ENCODE measurements at regions not wholly inside any gene's neighbourhood (a gene's known extent, or its start where the extent isn't known, plus 50 kb on each side); places are given as distances from the start of the nearest gene placed in this dataset.
"Not testable (repeated sequence)": the region's sequence is repeated elsewhere in the genome, so short reads cannot be mapped to it uniquely, and the experiment has no call there.

DNA sequence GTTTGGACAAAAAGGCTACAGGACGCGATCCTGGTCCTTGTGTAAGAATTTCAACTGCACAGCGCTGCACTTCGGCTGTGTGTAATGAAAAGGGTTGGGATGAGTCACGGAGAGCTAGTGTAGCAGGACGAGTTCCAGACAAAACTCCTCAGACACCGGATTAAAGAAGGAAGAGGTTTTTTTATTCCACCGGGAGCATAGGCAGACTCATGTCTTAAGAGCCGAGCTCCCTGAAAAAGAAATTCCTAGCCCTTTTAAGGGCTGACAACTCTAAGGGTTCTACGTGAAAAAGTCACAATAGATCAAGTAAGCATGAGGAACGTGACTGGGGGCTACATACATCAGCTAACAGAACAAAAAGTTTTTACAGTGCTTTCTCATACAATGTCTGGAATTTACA, 54.8 kb upstream of the FAM90A1 start:
- not testable (repeated sequence) for H3K4me2 ChIP-seq, H3K36me3 Mint-ChIP-seq

DNA sequence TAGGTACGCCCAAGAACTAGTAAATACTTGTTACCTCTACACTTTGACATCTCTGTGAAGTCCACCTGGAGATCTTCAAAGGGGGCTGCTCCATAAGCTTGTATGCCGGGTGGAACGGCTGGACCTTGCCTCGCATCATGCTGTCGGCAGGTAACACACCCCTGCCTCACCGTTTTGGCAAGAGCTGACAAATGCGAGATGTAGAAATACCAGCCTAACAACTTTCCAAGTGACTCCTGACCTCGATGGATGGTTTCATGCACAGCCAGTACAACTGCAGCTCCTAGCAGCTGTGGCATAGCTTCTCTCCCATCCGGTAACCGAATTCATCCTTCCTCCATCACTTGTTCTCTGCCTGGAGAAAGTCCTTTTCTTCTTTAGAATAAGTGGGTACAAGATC, 58.3 kb upstream of the FAM90A1 start:
- not testable (repeated sequence) for H2AFZ ChIP-seq (replicated peaks); H3K79me2 ChIP-seq (ENCODE audit: low read depth); H3F3A ChIP-seq (ENCODE audit: low read depth); DNase-seq (ENCODE audit: low spot score); H3K9me3 Mint-ChIP-seq; H3K36me3 ChIP-seq; H4K20me1 ChIP-seq (ENCODE audit: low read depth); H3K27ac Mint-ChIP-seq; H3K27me3 ChIP-seq; H3K4me1 ChIP-seq; H3K4me2 ChIP-seq; H3K27me3 Mint-ChIP-seq (ENCODE audit: insufficient read depth, low read depth); H3K36me3 Mint-ChIP-seq; H3K4me3 Mint-ChIP-seq; H3K27ac ChIP-seq; H3K9ac ChIP-seq; H3K4me3 ChIP-seq; H3K9me3 ChIP-seq (ENCODE audit: low read depth)
- H3K4me1 Mint-ChIP-seq, result peaks cover 17% of the 10 kb centered on the region

More for the DNA sequence above, 54.8 kb upstream of the FAM90A1 start:
- not testable (repeated sequence) for H3K27ac Mint-ChIP-seq; H3K4me3 ChIP-seq; H3K27ac ChIP-seq; H3K9ac ChIP-seq; H3K27me3 Mint-ChIP-seq (ENCODE audit: insufficient read depth, low read depth); H3K9me3 ChIP-seq (ENCODE audit: low read depth); H3K9me3 Mint-ChIP-seq; H4K20me1 ChIP-seq (ENCODE audit: low read depth); H3K79me2 ChIP-seq (ENCODE audit: low read depth); DNase-seq (ENCODE audit: low spot score); H3K4me3 Mint-ChIP-seq; H3K36me3 ChIP-seq; H3K4me1 ChIP-seq; H2AFZ ChIP-seq (replicated peaks); H3K27me3 ChIP-seq; H3F3A ChIP-seq (ENCODE audit: low read depth)
- H3K4me1 Mint-ChIP-seq, result peaks cover 14% of the 10 kb centered on the region

GRCh38 chr12:8291764-8292163, 64.3 kb upstream of the FAM90A1 start:
- H3K79me2 ChIP-seq (ENCODE audit: low read depth); H3F3A ChIP-seq (ENCODE audit: low read depth); H3K4me3 Mint-ChIP-seq; H4K20me1 ChIP-seq (ENCODE audit: low read depth); H3K27me3 Mint-ChIP-seq (ENCODE audit: insufficient read depth, low read depth); H3K27me3 ChIP-seq; H3K4me2 ChIP-seq; H3K27ac Mint-ChIP-seq; H3K36me3 ChIP-seq; H3K27ac ChIP-seq; H3K36me3 Mint-ChIP-seq; H3K4me3 ChIP-seq; H3K9ac ChIP-seq; H3K9me3 ChIP-seq (ENCODE audit: low read depth); H2AFZ ChIP-seq (replicated peaks); H3K4me1 ChIP-seq; DNase-seq (ENCODE audit: low spot score); H3K4me1 Mint-ChIP-seq: not testable (repeated sequence)
- H3K9me3 Mint-ChIP-seq, result peaks cover 15% of the 10 kb centered on the region

- not testable (repeated sequence) for H3K27ac Mint-ChIP-seq, H3K4me1 Mint-ChIP-seq
Observed at GRCh38 chr12:8294662-8295061, 67.2 kb upstream of the FAM90A1 start.

GRCh38 chr12:8308611-8309010, 81.2 kb upstream of the FAM90A1 start:
- not testable (repeated sequence) for H3K36me3 Mint-ChIP-seq; H3K4me1 ChIP-seq; H3K9me3 Mint-ChIP-seq; H3K9me3 ChIP-seq (ENCODE audit: low read depth); H3K27me3 Mint-ChIP-seq (ENCODE audit: insufficient read depth, low read depth); H3K27ac Mint-ChIP-seq; H3K9ac ChIP-seq; H3K79me2 ChIP-seq (ENCODE audit: low read depth); H3K36me3 ChIP-seq; H3K4me3 ChIP-seq; H3K27me3 ChIP-seq; H3K4me3 Mint-ChIP-seq; H4K20me1 ChIP-seq (ENCODE audit: low read depth); H2AFZ ChIP-seq (replicated peaks); H3K4me1 Mint-ChIP-seq; H3K4me2 ChIP-seq; DNase-seq (ENCODE audit: low spot score); H3K27ac ChIP-seq; H3F3A ChIP-seq (ENCODE audit: low read depth)

More at GRCh38 chr12:8294662-8295061, 67.2 kb upstream of the FAM90A1 start:
- peaks cover 15% of the 10 kb centered on the region for H3K9me3 Mint-ChIP-seq
- not testable (repeated sequence) for H3K4me2 ChIP-seq; H3K4me3 Mint-ChIP-seq; H3K27me3 ChIP-seq; H3K27me3 Mint-ChIP-seq (ENCODE audit: insufficient read depth, low read depth); H3K4me3 ChIP-seq; H4K20me1 ChIP-seq (ENCODE audit: low read depth); H3F3A ChIP-seq (ENCODE audit: low read depth); H3K36me3 ChIP-seq; H3K27ac ChIP-seq; H3K36me3 Mint-ChIP-seq; H2AFZ ChIP-seq (replicated peaks); H3K4me1 ChIP-seq; H3K9me3 ChIP-seq (ENCODE audit: low read depth); H3K9ac ChIP-seq; DNase-seq (ENCODE audit: low spot score); H3K79me2 ChIP-seq (ENCODE audit: low read depth)

DNA sequence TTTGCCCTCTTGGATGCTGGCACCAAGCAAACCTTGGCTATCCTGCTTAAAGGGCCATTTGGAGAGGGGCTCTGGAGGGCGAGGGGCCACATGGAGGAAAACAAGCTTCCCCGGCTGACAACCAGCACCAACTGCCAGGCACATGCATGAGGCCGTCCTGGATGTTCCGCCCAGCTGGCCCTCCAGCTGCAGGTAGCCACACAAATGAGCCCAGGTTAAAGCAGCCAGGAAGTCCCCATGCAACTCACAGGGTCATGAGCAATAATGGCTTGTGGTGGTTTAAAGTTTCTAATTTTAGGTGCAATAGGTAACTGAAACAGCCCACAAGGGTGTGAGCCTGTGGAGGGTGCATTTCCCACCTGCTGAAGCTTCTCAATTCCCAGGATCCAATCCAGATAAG, 88.6 kb upstream of the FAM90A1 start:
- H3K36me3 ChIP-seq; H3K27me3 ChIP-seq; H3K27ac ChIP-seq; H3K9me3 ChIP-seq (ENCODE audit: low read depth); DNase-seq (ENCODE audit: low spot score); H3K9me3 Mint-ChIP-seq; H3K36me3 Mint-ChIP-seq; H3K27me3 Mint-ChIP-seq (ENCODE audit: insufficient read depth, low read depth); H2AFZ ChIP-seq (replicated peaks); H3F3A ChIP-seq (ENCODE audit: low read depth); H3K4me1 ChIP-seq; H3K4me3 Mint-ChIP-seq; H3K9ac ChIP-seq; H3K4me3 ChIP-seq; H3K79me2 ChIP-seq (ENCODE audit: low read depth); H4K20me1 ChIP-seq (ENCODE audit: low read depth); H3K4me2 ChIP-seq; H3K27ac Mint-ChIP-seq: not testable (repeated sequence)
- peaks cover 16% of the 10 kb centered on the region for H3K4me1 Mint-ChIP-seq

DNA sequence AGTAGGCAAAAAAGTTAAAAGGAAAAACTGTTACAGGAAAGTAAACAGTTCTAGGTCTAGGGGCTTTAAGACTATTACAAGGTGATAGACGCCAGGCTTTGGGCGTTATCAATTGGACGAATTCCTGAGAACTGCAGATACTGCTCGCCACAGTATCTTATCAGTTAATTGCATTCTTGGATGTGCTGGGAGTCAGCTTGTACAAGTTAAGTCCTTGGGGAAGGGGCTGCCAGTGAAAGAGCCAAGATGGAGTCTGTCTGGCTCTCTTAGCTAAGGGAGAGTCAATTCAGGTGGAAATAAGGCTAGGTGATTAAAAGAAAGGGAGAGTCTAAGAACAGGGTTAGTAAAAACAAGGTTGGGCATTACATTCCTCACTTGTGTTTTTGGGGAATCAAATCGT, 90.3 kb upstream of the FAM90A1 start:
- H3K9ac ChIP-seq; H3F3A ChIP-seq (ENCODE audit: low read depth); H3K9me3 ChIP-seq (ENCODE audit: low read depth); H3K4me2 ChIP-seq; H3K79me2 ChIP-seq (ENCODE audit: low read depth); H3K27ac Mint-ChIP-seq; H3K27me3 ChIP-seq; H3K9me3 Mint-ChIP-seq; H3K36me3 ChIP-seq; H4K20me1 ChIP-seq (ENCODE audit: low read depth); DNase-seq (ENCODE audit: low spot score); H3K27ac ChIP-seq; H3K36me3 Mint-ChIP-seq; H3K4me1 ChIP-seq; H3K27me3 Mint-ChIP-seq (ENCODE audit: insufficient read depth, low read depth); H2AFZ ChIP-seq (replicated peaks); H3K4me3 Mint-ChIP-seq; H3K4me3 ChIP-seq: not testable (repeated sequence)
- H3K4me1 Mint-ChIP-seq, result peaks cover 33% of the 10 kb centered on the region

- Histone ChIP-seq H2AFZ (replicated peaks) (peak overlapping the region; percentile 21), H3K4me2 (peak overlapping the region; percentile 30)
- Mint-ChIP-seq H3K4me3 (peak overlapping the region; percentile 76), H3K4me1 (peaks cover 36% of the 10 kb centered on the region), H3K27ac (peak overlapping the region; percentile 95)
- not testable (repeated sequence) for H3K36me3 Mint-ChIP-seq; H3K9ac ChIP-seq; H3K36me3 ChIP-seq; H3K27me3 ChIP-seq; H3F3A ChIP-seq (ENCODE audit: low read depth); H3K4me3 ChIP-seq; H3K9me3 Mint-ChIP-seq; H3K4me1 ChIP-seq; H4K20me1 ChIP-seq (ENCODE audit: low read depth); H3K27me3 Mint-ChIP-seq (ENCODE audit: insufficient read depth, low read depth); H3K9me3 ChIP-seq (ENCODE audit: low read depth); H3K79me2 ChIP-seq (ENCODE audit: low read depth); H3K27ac ChIP-seq
- peak; percentile 38 for DNase-seq (ENCODE audit: low spot score)
Observed at GRCh38 chr12:8320251-8320730, 92.9 kb upstream of the FAM90A1 start.

Data from neural progenitor cell (in vitro differentiated cells).